GM12872 (cell line): ENCODE measurements at regions not wholly inside any gene's neighbourhood (a gene's known extent, or its start where the extent isn't known, plus 50 kb on each side); places are given as distances from the start of the nearest gene placed in this dataset.

Source experiments
- CTCF ChIP-seq: IDR thresholded peaks from 3 replicates; pipeline ENCODE4 v1.5.1; 2011; ENCODE audit warnings: low read depth, mild to moderate bottlenecking, low read length, moderate library complexity; ENCODE audit not compliant: insufficient read depth

- TF ChIP-seq CTCF, result no peak
These were observed 74.5 kb upstream of the PCDH8 start for GRCh38 chr13:52922961-52923360.

GRCh38 chr13:52921194-52921593 is 72.8 kb upstream of the PCDH8 start:
- no peak for TF ChIP-seq CTCF

DNA sequence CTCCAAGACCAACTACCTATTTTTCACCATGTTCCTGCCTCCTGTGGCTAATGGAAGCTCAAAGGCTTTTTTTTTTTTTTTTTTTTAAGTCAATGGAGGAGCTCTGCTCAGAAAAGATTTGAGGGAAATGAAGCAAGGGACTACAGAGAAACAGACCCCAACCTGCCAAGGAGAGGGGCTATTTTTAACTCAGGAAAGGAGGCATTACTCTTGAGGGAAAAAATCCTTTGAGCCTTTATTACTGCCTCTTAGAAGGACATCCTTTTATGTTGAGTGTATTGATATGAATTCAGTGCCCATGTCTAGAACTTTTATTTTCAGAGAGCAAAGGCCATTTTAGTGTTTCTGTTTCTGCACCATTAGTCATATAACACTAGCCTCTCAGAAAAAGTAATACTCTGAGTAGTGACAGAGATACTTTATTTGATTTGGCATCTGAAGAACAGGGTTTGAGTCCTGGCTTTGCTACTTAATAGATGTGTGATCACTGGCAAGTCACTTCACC is 68.1 kb upstream of the PCDH8 start:
- no peak for TF ChIP-seq CTCF

GRCh38 chr13:52911340-52911739 is 62.9 kb upstream of the PCDH8 start:
- TF ChIP-seq CTCF, result no peak

DNA sequence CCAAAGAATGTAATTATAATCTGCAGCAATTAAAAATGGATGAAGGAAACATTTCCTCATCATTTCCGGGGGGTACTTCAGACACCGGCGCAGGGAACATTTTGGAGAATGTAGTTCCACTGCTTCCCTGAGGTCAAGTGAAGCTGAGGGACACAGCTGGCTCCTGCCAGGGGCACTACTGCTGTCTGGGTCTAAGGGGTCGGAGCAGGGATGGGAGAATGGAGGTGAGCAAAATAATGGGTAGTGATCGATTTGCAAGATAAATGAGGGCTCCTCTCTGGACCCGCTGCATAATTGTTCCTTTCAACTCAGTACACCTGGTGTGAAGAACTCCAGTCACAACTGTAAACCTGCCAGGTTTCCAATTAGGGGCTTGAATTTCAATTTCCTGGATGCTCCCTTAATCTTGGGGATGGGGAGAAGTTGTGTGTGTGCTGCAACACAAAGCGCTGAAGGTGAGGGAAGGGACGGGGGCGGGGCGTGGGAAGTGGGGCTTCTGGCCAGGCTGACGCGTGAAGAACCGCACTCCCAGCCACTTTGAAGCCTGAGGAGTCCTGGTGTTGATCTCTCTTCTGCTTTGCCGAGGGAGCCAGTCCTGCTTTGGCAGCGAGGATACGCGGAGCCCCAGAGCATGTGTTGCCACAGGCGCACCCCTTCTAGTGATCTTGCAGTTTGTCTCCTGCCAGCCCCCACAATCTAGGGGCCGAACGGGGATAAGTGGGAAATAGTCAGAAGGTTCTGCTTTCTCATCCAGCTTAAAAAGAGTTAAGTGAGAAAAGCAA is 57.9 kb upstream of the PCDH8 start:
- no peak for TF ChIP-seq CTCF

DNA sequence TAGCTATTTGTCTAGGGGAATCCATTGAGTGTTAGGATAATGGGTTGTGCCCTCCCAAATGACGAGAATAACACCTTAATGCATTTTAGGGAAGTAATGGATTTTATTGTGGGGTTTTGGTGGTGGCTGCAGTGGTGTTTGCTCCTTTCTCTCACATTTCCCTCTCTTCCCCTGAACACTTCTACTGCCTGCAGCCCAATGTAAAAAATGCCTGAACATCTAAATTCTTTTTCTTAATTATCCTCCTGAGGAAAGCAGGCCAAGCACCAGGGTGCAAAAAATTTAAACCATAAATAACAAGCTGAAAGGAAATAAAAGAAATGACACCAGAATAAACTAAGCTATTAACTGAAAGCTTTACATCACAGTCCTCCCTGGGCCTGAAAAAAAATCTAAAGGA is 57.3 kb upstream of the PCDH8 start:
- TF ChIP-seq CTCF, result no peak

DNA sequence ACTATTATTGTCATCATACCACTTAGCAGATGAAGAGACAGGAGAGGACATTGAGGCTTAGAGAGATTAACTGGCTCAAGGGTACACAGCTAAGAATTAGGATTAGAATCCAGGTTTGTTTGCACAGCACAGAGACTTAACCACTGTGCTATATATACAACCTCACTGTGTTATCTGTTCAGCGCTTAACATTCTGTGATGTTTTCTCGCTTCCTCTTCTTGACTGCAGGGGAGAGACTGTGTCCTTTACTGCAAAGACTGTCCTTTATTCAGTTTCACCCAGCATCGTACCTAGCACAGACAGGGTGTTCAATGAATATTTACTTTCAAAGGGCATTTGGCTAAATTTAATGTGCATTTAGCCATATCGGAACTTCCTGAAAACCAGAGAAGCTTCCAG is 54.9 kb upstream of the PCDH8 start:
- TF ChIP-seq CTCF, result no peak
